ENCODE measurements at regions not wholly inside any gene's neighbourhood (a gene's known extent, or its start where the extent isn't known, plus 50 kb on each side); places are given as distances from the start of the nearest gene placed in this dataset.
"Not testable (repeated sequence)": the region's sequence is repeated elsewhere in the genome, so short reads cannot be mapped to it uniquely, and the experiment has no call there.

- H3K4me3 Mint-ChIP-seq = no peak overlapping the region
- no peak for ATAC-seq
- no peaks in the 10 kb centered on the region for H3K36me3 Mint-ChIP-seq
Observed at GRCh38 chr20:30595698-30596097, 661.8 kb upstream of the DEFB115 start.

DNA sequence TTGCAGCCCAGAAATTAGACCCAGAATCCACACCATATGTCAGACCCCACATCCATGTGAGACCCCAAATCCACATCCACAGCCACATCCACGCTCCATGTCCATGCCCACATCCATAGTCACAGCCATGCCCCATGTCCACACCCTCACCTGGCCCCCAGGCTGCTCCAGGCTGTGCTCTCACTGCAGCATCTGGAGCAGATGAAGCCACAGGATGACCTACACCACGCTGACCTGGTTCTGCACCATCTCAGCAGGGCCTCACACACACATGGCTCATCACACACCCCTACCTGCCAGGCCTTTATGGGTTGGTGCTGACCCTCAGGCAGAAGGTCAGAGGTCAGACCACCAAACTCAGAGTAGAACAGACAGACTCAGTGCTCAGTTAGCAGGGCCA, 660.0 kb upstream of the DEFB115 start:
- H3K9me3 Mint-ChIP-seq; H3K4me1 Mint-ChIP-seq; DNase-seq (ENCODE audit: low spot score in 2 of 2); H3K36me3 Mint-ChIP-seq; H3K27ac Mint-ChIP-seq; H3K4me3 Mint-ChIP-seq: not testable (repeated sequence)
- ATAC-seq = peak; percentile 16

More at GRCh38 chr20:30595698-30596097, 661.8 kb upstream of the DEFB115 start:
- H3K4me1 Mint-ChIP-seq = no peaks in the 10 kb centered on the region
- DNase-seq (ENCODE audit: low spot score in 2 of 2) = no peak
- no peak overlapping the region for H3K27ac Mint-ChIP-seq
- H3K9me3 Mint-ChIP-seq = no peaks in the 10 kb centered on the region

DNA sequence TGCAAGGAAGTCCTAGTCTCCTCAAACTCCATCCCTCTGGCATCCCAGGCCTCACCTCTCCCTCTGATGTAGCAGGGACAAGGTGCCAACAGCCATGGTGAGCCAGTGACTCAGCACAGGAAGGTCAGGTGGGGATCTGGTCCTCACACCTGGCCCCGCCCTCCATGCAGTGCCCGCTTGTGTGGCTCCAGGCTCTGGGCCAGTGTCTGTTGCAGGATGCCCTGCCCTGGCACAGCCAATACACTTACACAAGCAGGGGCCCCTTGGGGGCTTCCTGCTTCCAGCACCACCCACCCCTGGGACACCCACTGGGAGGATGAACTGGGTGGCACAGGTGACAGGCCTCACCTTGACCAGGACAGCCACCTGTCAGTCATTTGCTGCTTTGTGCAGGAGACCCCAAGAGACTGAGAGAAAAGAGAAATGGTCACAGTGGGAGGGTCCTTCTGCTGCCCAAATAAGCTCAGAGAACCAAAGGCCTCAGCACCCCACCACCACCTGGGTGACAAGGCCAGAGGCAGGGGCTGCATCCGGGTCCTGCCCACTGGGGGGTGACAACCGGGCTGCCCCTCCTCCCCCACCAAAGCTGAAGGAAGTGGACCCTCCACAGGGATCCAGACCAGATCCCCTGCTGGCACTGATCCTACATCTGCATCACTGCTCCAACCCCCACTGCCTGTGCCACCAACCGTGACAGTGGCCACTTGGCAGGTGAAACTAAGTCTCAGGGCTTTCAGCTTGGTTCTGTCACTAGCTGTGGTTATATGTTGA, 658.8 kb upstream of the DEFB115 start:
- H3K4me3 Mint-ChIP-seq = no peak overlapping the region

GRCh38 chr20:30599990-30600389, 657.5 kb upstream of the DEFB115 start:
- Mint-ChIP-seq H3K4me1 (no peaks in the 10 kb centered on the region), H3K27ac (no peak overlapping the region), H3K4me3 (no peak overlapping the region), H3K36me3 (no peaks in the 10 kb centered on the region), H3K9me3 (peaks cover 3% of the 10 kb centered on the region)
- ATAC-seq (no peak), DNase-seq (ENCODE audit: low spot score in 2 of 2) (no peak)

More for the DNA sequence above, 658.8 kb upstream of the DEFB115 start:
- H3K4me1 Mint-ChIP-seq = no peaks in the 10 kb centered on the region
- no peak for ATAC-seq
- H3K36me3 Mint-ChIP-seq = no peaks in the 10 kb centered on the region
- DNase-seq (ENCODE audit: low spot score in 2 of 2) = no peak
- no peak overlapping the region for H3K27ac Mint-ChIP-seq
- peaks cover 3% of the 10 kb centered on the region for H3K9me3 Mint-ChIP-seq

DNA sequence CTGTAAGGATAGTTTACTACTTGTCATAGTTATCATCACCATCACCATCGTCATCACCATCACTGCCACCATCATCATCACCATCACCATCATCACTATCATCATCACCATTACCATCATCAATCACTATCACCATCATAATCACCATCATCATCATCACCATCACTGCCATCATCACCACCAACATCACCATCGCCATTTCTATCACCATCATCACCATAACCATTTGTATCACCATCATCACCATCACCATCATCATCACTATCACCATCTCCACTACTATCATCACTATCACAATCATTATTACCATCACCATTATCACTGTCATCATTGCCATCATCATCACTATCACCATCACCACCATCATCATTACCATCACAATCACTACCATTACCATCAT, 655.5 kb upstream of the DEFB115 start:
- Mint-ChIP-seq H3K4me3 (no peak overlapping the region), H3K36me3 (no peaks in the 10 kb centered on the region), H3K4me1 (no peaks in the 10 kb centered on the region), H3K9me3 (peaks cover 7% of the 10 kb centered on the region), H3K27ac (no peak overlapping the region)
- DNase-seq (ENCODE audit: low spot score in 2 of 2) (no peak), ATAC-seq (no peak)

DNA sequence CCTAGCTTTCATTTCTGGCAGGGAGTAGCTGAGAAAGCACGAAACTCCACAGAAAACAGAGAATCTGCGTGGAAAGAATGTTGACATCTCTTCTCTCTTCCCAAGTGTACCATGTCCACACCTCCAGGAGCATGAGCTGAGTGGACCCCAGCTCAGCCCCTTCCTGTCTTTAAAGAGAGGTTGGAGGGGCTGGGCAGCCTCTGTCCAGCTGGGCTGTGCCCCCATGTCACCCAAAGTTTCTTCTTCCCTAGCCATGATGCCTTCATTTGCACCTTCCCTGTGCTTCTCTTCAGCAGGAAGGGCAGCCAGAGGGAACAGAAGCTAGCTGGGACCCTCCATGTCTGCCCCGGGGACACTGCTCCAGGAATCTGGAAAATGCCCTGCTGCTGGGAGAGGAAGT, 655.0 kb upstream of the DEFB115 start:
- no peak for ATAC-seq
- H3K4me3 Mint-ChIP-seq = no peak overlapping the region

DNA sequence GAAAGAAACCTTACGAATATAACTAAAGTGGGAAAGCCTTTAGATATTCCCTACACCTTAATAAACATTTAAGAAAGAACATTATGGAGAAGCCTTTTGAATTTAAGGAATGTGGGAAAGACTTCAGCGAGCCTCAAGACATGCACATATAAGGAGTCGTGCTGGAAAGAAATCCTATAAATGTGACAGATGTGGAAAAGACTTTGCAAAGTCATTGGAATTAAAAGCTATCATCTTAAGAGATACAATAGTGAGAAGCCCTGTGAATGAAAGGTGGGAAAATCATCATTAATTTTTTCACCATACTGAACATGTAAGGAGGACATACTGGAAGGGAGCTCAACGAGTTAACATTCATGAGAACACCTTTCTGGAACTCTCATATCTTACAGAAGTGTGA, 650.5 kb upstream of the DEFB115 start:
- Mint-ChIP-seq H3K9me3 (peaks cover 11% of the 10 kb centered on the region), H3K4me1 (no peaks in the 10 kb centered on the region), H3K4me3 (no peak overlapping the region), H3K27ac (no peak overlapping the region), H3K36me3 (no peaks in the 10 kb centered on the region)
- DNase-seq (ENCODE audit: low spot score in 2 of 2) (no peak), ATAC-seq (no peak)

More for the DNA sequence above, 655.0 kb upstream of the DEFB115 start:
- no peak for DNase-seq (ENCODE audit: low spot score in 2 of 2)
- H3K9me3 Mint-ChIP-seq = peaks cover 8% of the 10 kb centered on the region
- H3K4me1 Mint-ChIP-seq = no peaks in the 10 kb centered on the region
- H3K36me3 Mint-ChIP-seq = no peaks in the 10 kb centered on the region
- H3K27ac Mint-ChIP-seq = no peak overlapping the region

GRCh38 chr20:30610029-30610693, 647.3 kb upstream of the DEFB115 start:
- Mint-ChIP-seq H3K4me3 (no peak overlapping the region), H3K9me3 (peaks cover 8% of the 10 kb centered on the region), H3K27ac (no peak overlapping the region), H3K4me1 (no peaks in the 10 kb centered on the region), H3K36me3 (no peaks in the 10 kb centered on the region)
- DNase-seq (ENCODE audit: low spot score in 2 of 2) = no peak
- ATAC-seq = no peak

DNA sequence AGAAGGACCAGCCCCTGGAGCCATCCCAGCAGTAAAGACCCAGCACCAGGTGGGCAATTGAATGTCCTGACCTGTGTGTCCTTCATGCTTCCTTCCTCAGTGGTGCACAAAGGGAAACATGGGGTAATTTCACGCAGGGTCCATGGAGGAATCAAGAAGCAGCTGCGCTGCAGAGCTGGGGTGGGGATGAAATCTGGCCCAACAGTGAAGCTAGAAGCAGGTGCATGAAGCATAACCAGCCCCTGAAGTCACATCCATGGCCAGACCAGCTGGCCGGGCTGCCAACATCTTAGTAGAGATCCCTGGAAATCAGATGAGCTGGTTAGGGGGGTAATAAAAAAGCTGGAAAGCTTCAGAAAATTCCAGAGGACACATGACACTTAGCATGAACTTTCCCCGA, 646.7 kb upstream of the DEFB115 start:
- no peaks in the 10 kb centered on the region for H3K36me3 Mint-ChIP-seq

DNA sequence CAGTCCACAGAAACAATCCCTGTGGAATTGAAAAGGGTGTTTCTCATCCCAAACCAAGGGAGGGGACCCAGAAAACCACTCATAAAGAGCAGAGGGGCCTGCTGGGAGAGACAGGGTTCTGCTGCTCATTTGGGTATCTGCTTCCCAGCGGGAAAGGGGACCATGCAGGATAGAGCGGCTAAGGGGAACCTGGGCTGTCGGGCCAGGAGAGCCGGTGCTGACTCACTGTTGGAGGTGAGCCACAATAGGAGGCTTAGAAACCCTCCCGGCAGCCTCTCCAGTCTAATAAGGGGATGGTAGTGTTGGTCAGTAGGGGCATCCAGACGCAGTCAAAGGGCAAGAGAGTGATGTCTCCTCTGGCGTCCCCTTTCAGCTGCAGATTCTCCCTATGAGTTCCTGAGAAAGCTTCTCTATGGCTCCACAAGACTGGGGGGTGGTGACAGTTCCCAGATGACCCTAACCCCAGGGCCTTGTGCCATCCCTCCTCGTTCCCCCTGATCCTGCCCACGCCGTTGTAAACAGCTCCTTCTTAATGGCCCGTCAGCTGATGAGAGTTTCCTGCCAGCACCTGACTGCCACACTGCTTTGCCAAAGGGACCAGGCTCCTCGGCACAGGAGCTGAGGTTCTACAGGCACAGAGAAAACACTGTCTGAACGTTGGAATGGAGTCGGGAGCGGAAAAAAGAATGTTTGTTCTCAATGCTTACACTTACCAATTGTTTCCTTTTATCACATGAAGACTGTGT, 646.1 kb upstream of the DEFB115 start:
- DNase-seq (ENCODE audit: low spot score in 2 of 2) (no peak), ATAC-seq (no peak)
- H3K9me3 Mint-ChIP-seq = peaks cover 8% of the 10 kb centered on the region
- no peaks in the 10 kb centered on the region for H3K4me1 Mint-ChIP-seq
- H3K27ac Mint-ChIP-seq = no peak overlapping the region
- no peaks in the 10 kb centered on the region for H3K36me3 Mint-ChIP-seq
- no peak overlapping the region for H3K4me3 Mint-ChIP-seq

More for the DNA sequence above, 646.7 kb upstream of the DEFB115 start:
- no peaks in the 10 kb centered on the region for H3K4me1 Mint-ChIP-seq
- no peak overlapping the region for H3K4me3 Mint-ChIP-seq
- DNase-seq (ENCODE audit: low spot score in 2 of 2) = no peak
- peaks cover 8% of the 10 kb centered on the region for H3K9me3 Mint-ChIP-seq
- no peak for ATAC-seq
- H3K27ac Mint-ChIP-seq = no peak overlapping the region

DNA sequence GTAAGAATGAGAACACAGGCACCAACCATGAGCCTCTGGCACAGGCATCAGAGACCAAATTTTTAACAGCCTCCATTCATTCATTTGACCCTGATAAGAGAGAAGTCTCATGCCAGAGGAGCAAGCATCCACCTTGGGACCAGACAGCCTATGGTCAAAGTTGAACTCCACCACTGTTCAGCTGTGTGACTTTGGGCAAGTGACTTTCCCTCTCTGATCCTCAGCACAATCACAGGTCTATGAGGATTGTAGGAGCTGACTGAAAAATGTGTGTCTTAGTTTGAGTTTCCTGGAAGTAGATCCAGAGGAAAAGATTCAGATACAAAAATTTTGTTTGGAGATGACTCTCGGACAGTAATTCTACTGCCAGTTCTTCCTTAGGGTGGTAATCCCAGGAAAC, 645.1 kb upstream of the DEFB115 start:
- Mint-ChIP-seq H3K4me1 (no peaks in the 10 kb centered on the region), H3K4me3 (no peak overlapping the region), H3K9me3 (peaks cover 5% of the 10 kb centered on the region), H3K27ac (no peak overlapping the region), H3K36me3 (no peaks in the 10 kb centered on the region)
- ATAC-seq (no peak), DNase-seq (ENCODE audit: low spot score in 2 of 2) (no peak)

DNA sequence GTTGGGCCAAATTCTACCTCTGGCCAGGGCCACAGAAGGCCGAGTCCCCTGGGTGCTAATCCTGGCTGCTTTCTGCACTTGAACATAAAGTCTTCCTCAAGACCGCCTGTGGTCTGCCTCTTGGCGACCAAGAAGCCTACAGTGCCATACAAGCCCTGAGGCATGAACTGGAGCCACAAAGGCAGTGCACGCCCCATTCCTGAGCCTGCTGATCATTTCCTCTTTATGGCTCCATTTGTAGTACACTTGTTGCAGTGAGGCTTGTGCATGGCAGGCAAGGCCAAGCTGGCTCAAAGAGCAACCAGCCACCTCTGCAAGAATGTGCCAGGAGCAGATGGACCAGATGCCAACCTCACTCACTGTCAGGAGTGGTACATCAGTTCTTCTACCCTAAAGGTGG, 636.1 kb upstream of the DEFB115 start:
- H3K4me1 Mint-ChIP-seq; H3K36me3 Mint-ChIP-seq; ATAC-seq; H3K9me3 Mint-ChIP-seq; H3K27ac Mint-ChIP-seq; DNase-seq (ENCODE audit: low spot score in 2 of 2); H3K4me3 Mint-ChIP-seq: not testable (repeated sequence)

DNA sequence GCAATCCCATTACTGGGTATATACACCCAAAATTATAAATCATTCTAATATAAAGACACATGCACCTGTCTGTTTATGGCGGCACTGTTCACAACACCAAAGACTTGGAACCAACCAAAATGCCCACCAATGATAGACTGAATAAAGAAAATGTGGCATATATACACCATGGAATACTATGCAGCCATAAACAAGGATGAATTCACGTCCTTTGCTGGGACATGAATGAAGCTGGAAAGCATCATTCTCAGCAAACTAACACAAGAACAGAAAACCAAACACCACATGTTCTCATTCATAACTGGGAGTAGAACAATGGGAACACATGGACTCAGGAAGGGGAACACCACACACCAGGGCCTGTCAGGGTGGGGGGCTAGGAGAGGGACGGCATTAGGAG, 633.2 kb upstream of the DEFB115 start:
- ATAC-seq; H3K36me3 Mint-ChIP-seq; DNase-seq (ENCODE audit: low spot score in 2 of 2): not testable (repeated sequence)

DNA sequence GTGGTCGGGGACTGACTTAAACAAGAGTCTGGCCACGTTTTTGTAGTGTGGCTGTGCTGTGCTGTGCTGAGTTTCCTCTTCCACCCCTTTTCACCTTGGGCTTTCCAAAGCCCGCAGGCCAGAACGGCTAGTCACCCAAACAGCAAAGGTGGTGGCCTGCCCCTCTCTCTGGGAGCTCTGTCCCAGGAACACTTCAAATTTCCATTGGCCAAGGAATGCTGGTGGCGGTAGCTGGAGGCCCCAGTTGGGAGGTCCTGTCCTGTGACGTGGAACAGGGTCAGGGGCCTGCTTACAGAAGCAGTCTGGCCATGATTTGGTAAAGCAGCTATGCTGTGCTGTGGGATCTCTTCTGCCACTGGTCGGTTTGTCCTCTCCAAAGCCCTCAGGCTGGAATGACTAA, 628.1 kb upstream of the DEFB115 start:
- H3K9me3 Mint-ChIP-seq; H3K4me3 Mint-ChIP-seq; H3K27ac Mint-ChIP-seq; ATAC-seq; DNase-seq (ENCODE audit: low spot score in 2 of 2); H3K36me3 Mint-ChIP-seq; H3K4me1 Mint-ChIP-seq: not testable (repeated sequence)

More for the DNA sequence above, 633.2 kb upstream of the DEFB115 start:
- H3K27ac Mint-ChIP-seq, H3K4me1 Mint-ChIP-seq, H3K4me3 Mint-ChIP-seq, H3K9me3 Mint-ChIP-seq: not testable (repeated sequence)

GRCh38 chr20:30630761-30631160, 626.7 kb upstream of the DEFB115 start:
- Mint-ChIP-seq H3K27ac (no peak overlapping the region), H3K4me3 (no peak overlapping the region), H3K36me3 (no peaks in the 10 kb centered on the region), H3K4me1 (no peaks in the 10 kb centered on the region), H3K9me3 (peaks cover 4% of the 10 kb centered on the region)
- no peak for ATAC-seq
- DNase-seq (ENCODE audit: low spot score in 2 of 2) = no peak
